NCI-H345 (cell line): ENCODE measurements at regions not wholly inside any gene's neighbourhood (a gene's known extent, or its start where the extent isn't known, plus 50 kb on each side); places are given as distances from the start of the nearest gene placed in this dataset.

Source experiments
- DNase-seq: peaks from one replicate; lab custom pipeline; 2025; lab: John Stamatoyannopoulos, UW

GRCh38 chr20:25135031-25135430, 53.1 kb upstream of the VSX1 start:
- peak; percentile 83 for DNase-seq

GRCh38 chr20:25136056-25136455, 54.1 kb upstream of the VSX1 start:
- DNase-seq, result no peak

GRCh38 chr20:25136643-25137559, 55.0 kb upstream of the VSX1 start:
- DNase-seq, result no peak

GRCh38 chr20:25139029-25139705, 56.3 kb upstream of the ENTPD6 start:
- peak; percentile 61 for DNase-seq

- DNase-seq, result no peak
These were observed 54.5 kb upstream of the ENTPD6 start for GRCh38 chr20:25140968-25141367.

- no peak for DNase-seq
These were observed 53.1 kb upstream of the ENTPD6 start for GRCh38 chr20:25142435-25142834.

- no peak for DNase-seq
These were observed 50.4 kb upstream of the ENTPD6 start for GRCh38 chr20:25145131-25145530.
